Transverse colon (tissue), 4 donors: ENCODE measurements at regions not wholly inside any gene's neighbourhood (a gene's known extent, or its start where the extent isn't known, plus 50 kb on each side); places are given as distances from the start of the nearest gene placed in this dataset.
A peak's percentile ranks its signal among the peaks of the same experiment; 100 is the strongest.

Experiments used
- DNase-seq: peaks from one replicate; pipeline ENCODE4 v3.0.0-alpha.2; 2019
- H3K27ac ChIP-seq, 4 donors: fragments of 200-600 bp; sonication (generic); 2 replicates each; pipeline ENCODE4 v1.5.1; 2016 to 2018; ENCODE audit warnings: inconsistent platforms in 4 of 4
- H3K27me3 ChIP-seq: fragments of 200-600 bp; sonication (generic); 2 replicates; pipeline ENCODE4 v1.5.1; 2017; ENCODE audit warnings: inconsistent platforms
- H3K36me3 ChIP-seq, 4 donors: fragments of 200-600 bp; sonication (generic); 2 replicates each; pipeline ENCODE4 v1.5.1; 2017 to 2019; ENCODE audit warnings: inconsistent platforms in 4 of 4
- H3K4me1 ChIP-seq, 4 donors: fragments of 200-600 bp; sonication (generic); 2 replicates each; pipeline ENCODE4 v1.5.1; 2017 to 2020; ENCODE audit warnings: inconsistent platforms in 4 of 4
- H3K4me3 ChIP-seq, 4 donors: fragments of 200-600 bp; sonication (generic); 1 replicate in 1 of 4; 2 replicates in 3 of 4; pipeline versions ENCODE4 v1.5.1 to v1.6.1; 2017 to 2019; ENCODE audit warnings: inconsistent platforms in 4 of 4
- H3K9me3 ChIP-seq, 2 donors: fragments of 200-600 bp; sonication (generic); 2 replicates each; pipeline ENCODE4 v1.5.1; 2017 to 2019; ENCODE audit warnings: inconsistent platforms in 2 of 2
- CTCF ChIP-seq, 5 experiments: fragments of 200-600 bp in 3 of 5; fragments of 450-650 bp in 2 of 5; sonication (generic) in 3 of 5; IDR thresholded peaks; 1 replicate in 2 of 5; 2 replicates in 3 of 5; pipeline ENCODE4 v1.5.1; 2016 to 2017; ENCODE audit warnings: antibody characterized with exemption in 5 of 5, inconsistent platforms in 3 of 5, mild to moderate bottlenecking in 2 of 5, moderate library complexity in 1 of 5
- EP300 ChIP-seq: sonication (generic); formaldehyde crosslinking; IDR thresholded peaks from one replicate; pipeline ENCODE4 v1.6.1; 2017; ENCODE audit warnings: antibody characterized with exemption, low read depth
- POLR2A ChIP-seq: fragments of 450-650 bp; IDR thresholded peaks from one replicate; pipeline ENCODE4 v1.6.1; 2016; ENCODE audit warnings: antibody characterized with exemption, mild to moderate bottlenecking, moderate library complexity
- POLR2AphosphoS5 ChIP-seq, 3 donors: sonication (generic); formaldehyde crosslinking; IDR thresholded peaks; one replicate each; pipeline ENCODE4 v1.6.1; 2016; ENCODE audit warnings: antibody characterized with exemption in 3 of 3
- WGBS, 2 donors: methylation state at CpG; one replicate each; pipeline ENCODE4 v1.1.5; 2018; ENCODE audit warnings: low coverage in 1 of 2; 5-methylcytosine and 5-hydroxymethylcytosine counted together
- in situ Hi-C, 4 donors: fragments of 200-750 bp; cut with MboI; loops; one replicate each; pipeline versions ENCODE4 v1.15.0 to v1.15.1; 2017; ENCODE audit warnings: low sequenced_read_pairs in 3 of 4, low pct_ligation_motif_present in 1 of 4, low pct_unique_long_range_greater_than_20kb in 1 of 4
- intact Hi-C: fragments of 100-400 bp; cut with DNase I; formaldehyde crosslinking; loops from one replicate; pipeline ENCODE4 v1.15.1; 2023; ENCODE audit warnings: low total_unique reads

GRCh38 chr13:107124129-107124718 is 556.3 kb upstream of the ARGLU1 start:
- Histone ChIP-seq H3K4me3 (no peak overlapping the region), H3K4me1 (peaks cover 0 to 7% (median 3%) of the 10 kb centered on the region in 4 donors)
- WGBS, 2 donors = 0 to 3% methylated on average over 2 of the region's 2 CpGs

GRCh38 chr13:107121793-107122192 is 553.9 kb upstream of the ARGLU1 start:
- H3K27me3 ChIP-seq = no peaks in the 10 kb centered on the region
- DNase-seq = no peak
- no peak overlapping the region for H3K4me3 ChIP-seq
- no peak overlapping the region for H3K27ac ChIP-seq
- H3K4me1 ChIP-seq = peaks cover 0 to 7% (median 3%) of the 10 kb centered on the region in 4 donors
- WGBS, 2 donors = 20 to 27% methylated on average over 1 of the region's 1 CpG
- no peaks in the 10 kb centered on the region for H3K9me3 ChIP-seq
- H3K36me3 ChIP-seq = no peaks in the 10 kb centered on the region
- no peak for TF ChIP-seq CTCF (IDR thresholded peaks at IDR 0.05)
- no peak for TF ChIP-seq POLR2AphosphoS5 (IDR thresholded peaks at IDR 0.05)
- TF ChIP-seq EP300 = no peak
- no peak for TF ChIP-seq POLR2A
- in situ Hi-C loops = no loop called here
- intact Hi-C loops = no loop called here

More at GRCh38 chr13:107124129-107124718, 556.3 kb upstream of the ARGLU1 start:
- no peaks in the 10 kb centered on the region for H3K36me3 ChIP-seq
- no peak for DNase-seq
- in situ Hi-C loops = no loop called here
- intact Hi-C loops = no loop called here
- no peak overlapping the region for H3K27ac ChIP-seq
- no peaks in the 10 kb centered on the region for H3K27me3 ChIP-seq
- H3K9me3 ChIP-seq = no peaks in the 10 kb centered on the region
- TF ChIP-seq CTCF (IDR thresholded peaks at IDR 0.05) = peak; percentile 50 to 57 (median 52)
- TF ChIP-seq POLR2A = no peak
- TF ChIP-seq POLR2AphosphoS5 (IDR thresholded peaks at IDR 0.05) = no peak
- no peak for TF ChIP-seq EP300

- Histone ChIP-seq H3K36me3 (no peaks in the 10 kb centered on the region), H3K27ac (peak overlapping the region in 1 of 4 donors; percentile 20), H3K27me3 (no peaks in the 10 kb centered on the region), H3K9me3 (no peaks in the 10 kb centered on the region), H3K4me3 (no peak overlapping the region), H3K4me1 (peaks cover 0 to 7% (median 3%) of the 10 kb centered on the region in 4 donors)
- intact Hi-C loops = no loop called here
- DNase-seq = no peak
- WGBS, 2 donors = 66 to 69% methylated on average over 7 of the region's 7 CpGs
- TF ChIP-seq EP300 = no peak
- no peak for TF ChIP-seq POLR2AphosphoS5 (IDR thresholded peaks at IDR 0.05)
- no peak for TF ChIP-seq CTCF (IDR thresholded peaks at IDR 0.05)
- no peak for TF ChIP-seq POLR2A
- in situ Hi-C loops = no loop called here
Observed at GRCh38 chr13:107119989-107120881, 552.3 kb upstream of the ARGLU1 start.

- Histone ChIP-seq H3K27ac (no peak overlapping the region), H3K27me3 (no peaks in the 10 kb centered on the region), H3K9me3 (no peaks in the 10 kb centered on the region), H3K4me1 (peaks cover 0 to 7% (median 3%) of the 10 kb centered on the region in 4 donors), H3K4me3 (no peak overlapping the region), H3K36me3 (no peaks in the 10 kb centered on the region)
- in situ Hi-C loops (no loop called here), intact Hi-C loops (no loop called here)
- TF ChIP-seq CTCF (IDR thresholded peaks at IDR 0.05) (no peak), POLR2A (no peak), EP300 (no peak), POLR2AphosphoS5 (IDR thresholded peaks at IDR 0.05) (no peak)
- DNase-seq = no peak
- 60 to 81% methylated on average over 5 of the region's 5 CpGs for WGBS, 2 donors
Observed at GRCh38 chr13:107118506-107118905, 550.6 kb upstream of the ARGLU1 start.
